ENCODE measurements at regions not wholly inside any gene's neighbourhood (a gene's known extent, or its start where the extent isn't known, plus 50 kb on each side); places are given as distances from the start of the nearest gene placed in this dataset.

DNA sequence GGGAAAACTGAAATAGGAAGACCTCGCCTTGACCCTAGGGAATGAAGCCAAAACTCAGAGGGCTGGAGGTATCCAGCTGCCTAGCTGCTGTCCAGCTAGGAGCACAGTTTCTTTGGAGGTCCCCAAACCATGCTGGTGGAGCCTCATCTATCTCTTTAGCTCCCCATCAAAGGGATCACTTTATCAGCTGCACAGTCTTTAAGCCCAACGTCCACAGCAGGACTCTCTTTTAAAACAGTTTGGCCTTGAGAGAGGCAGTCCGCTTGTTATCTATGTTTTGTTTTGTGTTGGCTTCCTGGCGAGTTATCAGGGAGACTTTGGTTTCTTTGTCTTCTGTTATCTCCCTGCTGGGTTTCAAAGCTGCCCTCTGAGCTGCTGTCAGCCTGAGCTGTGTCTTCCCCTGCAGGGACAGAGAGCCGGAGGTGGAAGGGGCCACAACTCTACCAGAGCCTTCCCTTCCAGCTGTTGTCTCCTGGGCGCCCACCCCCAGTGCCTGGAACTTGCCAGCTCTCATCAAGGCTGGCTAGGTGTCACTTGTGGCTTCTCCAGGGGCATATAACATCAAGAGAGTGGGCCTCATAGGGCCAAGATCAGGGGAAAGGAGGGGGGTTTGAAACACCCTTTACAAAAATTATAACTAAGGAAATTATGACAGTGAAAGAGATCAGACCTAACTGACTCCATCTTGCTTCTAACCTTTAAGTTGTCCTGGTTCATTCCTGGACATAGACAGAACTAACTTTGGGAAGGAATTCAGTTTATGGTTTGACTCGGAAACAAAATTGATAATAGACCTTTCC lies 61.4 kb upstream of the C15orf39 start:
- H3K27me3 Mint-ChIP-seq, result no peaks in the 10 kb centered on the region
- H3K36me3 Mint-ChIP-seq (ENCODE audit: low read depth), result peaks cover 18% of the 10 kb centered on the region
- ChIA-PET POLR2A (interaction anchor here (0.7 kb wide), 1 partner anchor 10 kb away, joined by 3 read pairs; no protein-coding TSS in a partner anchor), CTCF (no interaction called here)
- ATAC-seq (no peak), DNase-seq (no peak)
- no peak overlapping the region for H3K27ac Mint-ChIP-seq
- TF ChIP-seq CTCF (IDR thresholded peaks at IDR 0.05), result no peak
- H3K4me3 Mint-ChIP-seq, result no peak overlapping the region
- intact Hi-C loops (cut with micrococcal nuclease), result no loop called here
- H3K4me1 Mint-ChIP-seq (ENCODE audit: low read depth), result peaks cover 2% of the 10 kb centered on the region
- peaks cover 25% of the 10 kb centered on the region for H3K9me3 Mint-ChIP-seq

DNA sequence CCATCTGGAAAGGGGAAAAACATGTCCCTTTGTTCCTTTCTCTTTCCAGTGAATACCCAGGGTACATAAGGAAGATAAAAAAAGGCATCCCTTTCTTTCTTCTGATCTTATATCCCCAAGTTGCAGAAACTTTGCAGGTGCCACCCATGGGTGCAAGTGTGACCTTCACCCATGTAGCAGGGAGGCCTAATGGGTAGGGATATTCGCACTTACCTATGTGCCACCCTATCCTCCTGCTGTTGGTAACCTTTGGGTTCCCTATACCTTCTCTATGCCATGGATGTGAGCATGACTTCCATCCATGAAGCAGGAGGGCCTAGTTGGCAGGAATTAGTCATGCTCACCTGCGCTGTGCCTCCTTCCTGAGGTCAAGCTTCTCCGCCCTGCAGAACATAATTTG lies 59.2 kb upstream of the C15orf39 start:
- peaks cover 2% of the 10 kb centered on the region for H3K4me1 Mint-ChIP-seq (ENCODE audit: low read depth)
- no peak for TF ChIP-seq CTCF (IDR thresholded peaks at IDR 0.05)
- peaks cover 18% of the 10 kb centered on the region for H3K36me3 Mint-ChIP-seq (ENCODE audit: low read depth)
- intact Hi-C loops (cut with micrococcal nuclease), result no loop called here
- ATAC-seq (no peak), DNase-seq (no peak)
- H3K27me3 Mint-ChIP-seq, result no peaks in the 10 kb centered on the region
- peaks cover 29% of the 10 kb centered on the region for H3K9me3 Mint-ChIP-seq
- ChIA-PET CTCF (no interaction called here), POLR2A (no interaction called here)
- no peak overlapping the region for H3K4me3 Mint-ChIP-seq
- H3K27ac Mint-ChIP-seq, result no peak overlapping the region

DNA sequence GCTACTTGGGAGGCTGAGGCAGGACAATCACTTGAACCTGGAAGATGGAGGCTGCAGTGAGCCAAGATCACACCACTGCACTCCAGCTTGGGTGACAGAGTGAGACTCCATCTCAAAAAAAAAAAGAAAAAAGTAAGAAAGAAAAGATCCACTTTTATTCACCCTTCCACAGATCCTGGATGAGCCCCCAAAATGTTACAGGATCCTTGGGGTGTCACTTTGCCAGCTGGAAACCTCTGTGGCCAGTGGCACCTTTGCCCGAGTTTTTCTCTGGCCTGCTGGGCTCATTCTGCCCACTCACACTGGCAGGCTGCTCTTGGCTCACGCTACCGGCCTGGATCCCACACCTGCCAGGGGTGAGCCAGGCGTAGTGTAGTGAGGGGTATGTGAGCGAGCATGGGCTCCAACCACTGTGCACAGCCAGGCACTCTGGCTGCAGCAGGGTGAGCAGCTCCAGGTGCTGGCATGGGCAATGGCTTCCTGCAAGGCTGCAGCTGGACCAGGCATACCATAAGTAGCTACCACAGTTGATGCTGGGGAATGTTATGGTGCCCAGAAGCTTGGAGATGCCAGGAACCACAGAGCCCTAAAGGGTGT lies 57.8 kb upstream of the C15orf39 start:
- intact Hi-C loops (cut with micrococcal nuclease), result no loop called here
- ATAC-seq (no peak), DNase-seq (no peak)

GRCh38 chr15:75145027-75145841 lies 56.4 kb upstream of the C15orf39 start:
- no peak for ATAC-seq
- no peaks in the 10 kb centered on the region for H3K27me3 Mint-ChIP-seq
- ChIA-PET POLR2A (no interaction called here), CTCF (no interaction called here)
- H3K36me3 Mint-ChIP-seq (ENCODE audit: low read depth), result peaks cover 18% of the 10 kb centered on the region
- no peak for TF ChIP-seq CTCF (IDR thresholded peaks at IDR 0.05)
- intact Hi-C loops (cut with micrococcal nuclease), result no loop called here
- H3K4me3 Mint-ChIP-seq, result no peak overlapping the region
- peaks cover 35% of the 10 kb centered on the region for H3K9me3 Mint-ChIP-seq
- H3K27ac Mint-ChIP-seq, result no peak overlapping the region
- peaks cover 6% of the 10 kb centered on the region for H3K4me1 Mint-ChIP-seq (ENCODE audit: low read depth)
- DNase-seq, result no peak

More for the DNA sequence above, 57.8 kb upstream of the C15orf39 start:
- no peak for TF ChIP-seq CTCF (IDR thresholded peaks at IDR 0.05)
- Mint-ChIP-seq H3K4me1 (ENCODE audit: low read depth) (no peaks in the 10 kb centered on the region), H3K27ac (no peak overlapping the region), H3K4me3 (no peak overlapping the region), H3K9me3 (peaks cover 32% of the 10 kb centered on the region), H3K36me3 (ENCODE audit: low read depth) (peaks cover 18% of the 10 kb centered on the region), H3K27me3 (no peaks in the 10 kb centered on the region)
- ChIA-PET CTCF (interaction anchor here (1.0 kb wide), 1 partner anchor 8 kb away, joined by 3 read pairs; no protein-coding TSS in a partner anchor), POLR2A (no interaction called here)

All from activated CD8-positive, alpha-beta T cell treated with anti-CD3 and anti-CD28 coated beads for 36 hours (primary cell).